Fibroblast of the aortic adventitia (primary cell): ENCODE measurements at regions not wholly inside any gene's neighbourhood (a gene's known extent, or its start where the extent isn't known, plus 50 kb on each side); places are given as distances from the start of the nearest gene placed in this dataset.

Experiments used
- DNase-seq: peaks from one replicate; pipeline ENCODE4 v3.0.0-alpha.2; 2010; ENCODE audit warnings: low read depth
- H3K4me3 ChIP-seq: 2 replicates; pipeline ENCODE4 v1.5.1; 2011; ENCODE audit warnings: low read depth, mild to moderate bottlenecking, control low read depth, low read length, moderate library complexity
- TF ChIP-seq, protein P1 (sequence below): IDR thresholded peaks from 2 replicates; pipeline ENCODE4 v1.5.1; 2011; ENCODE audit warnings: mild to moderate bottlenecking, low read length, control low read depth, inconsistent platforms; ENCODE audit not compliant: insufficient read depth

DNA sequence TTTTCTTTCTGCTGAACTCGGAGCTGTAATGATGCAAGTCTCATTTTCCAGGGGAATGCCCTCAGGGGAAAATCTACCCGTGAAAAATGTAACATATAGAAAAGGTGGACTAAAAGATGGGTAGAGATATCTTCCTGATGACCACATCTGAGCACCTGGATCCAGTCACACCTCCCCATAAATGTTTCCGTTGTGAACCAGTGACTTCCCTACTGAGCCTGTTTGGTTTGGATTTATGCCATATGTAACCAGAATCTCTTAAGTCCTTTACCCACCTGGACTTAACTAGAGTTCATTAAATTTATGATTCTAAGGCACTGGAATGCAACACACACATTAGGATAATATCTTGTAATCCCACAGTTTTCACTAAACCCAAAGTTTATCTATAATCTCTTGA, 171.1 kb downstream of the ZNF330 start:
- TF ChIP-seq, protein P1, sequence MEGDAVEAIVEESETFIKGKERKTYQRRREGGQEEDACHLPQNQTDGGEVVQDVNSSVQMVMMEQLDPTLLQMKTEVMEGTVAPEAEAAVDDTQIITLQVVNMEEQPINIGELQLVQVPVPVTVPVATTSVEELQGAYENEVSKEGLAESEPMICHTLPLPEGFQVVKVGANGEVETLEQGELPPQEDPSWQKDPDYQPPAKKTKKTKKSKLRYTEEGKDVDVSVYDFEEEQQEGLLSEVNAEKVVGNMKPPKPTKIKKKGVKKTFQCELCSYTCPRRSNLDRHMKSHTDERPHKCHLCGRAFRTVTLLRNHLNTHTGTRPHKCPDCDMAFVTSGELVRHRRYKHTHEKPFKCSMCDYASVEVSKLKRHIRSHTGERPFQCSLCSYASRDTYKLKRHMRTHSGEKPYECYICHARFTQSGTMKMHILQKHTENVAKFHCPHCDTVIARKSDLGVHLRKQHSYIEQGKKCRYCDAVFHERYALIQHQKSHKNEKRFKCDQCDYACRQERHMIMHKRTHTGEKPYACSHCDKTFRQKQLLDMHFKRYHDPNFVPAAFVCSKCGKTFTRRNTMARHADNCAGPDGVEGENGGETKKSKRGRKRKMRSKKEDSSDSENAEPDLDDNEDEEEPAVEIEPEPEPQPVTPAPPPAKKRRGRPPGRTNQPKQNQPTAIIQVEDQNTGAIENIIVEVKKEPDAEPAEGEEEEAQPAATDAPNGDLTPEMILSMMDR, result no peak
- DNase-seq, result no peak
- no peak overlapping the region for H3K4me3 ChIP-seq

DNA sequence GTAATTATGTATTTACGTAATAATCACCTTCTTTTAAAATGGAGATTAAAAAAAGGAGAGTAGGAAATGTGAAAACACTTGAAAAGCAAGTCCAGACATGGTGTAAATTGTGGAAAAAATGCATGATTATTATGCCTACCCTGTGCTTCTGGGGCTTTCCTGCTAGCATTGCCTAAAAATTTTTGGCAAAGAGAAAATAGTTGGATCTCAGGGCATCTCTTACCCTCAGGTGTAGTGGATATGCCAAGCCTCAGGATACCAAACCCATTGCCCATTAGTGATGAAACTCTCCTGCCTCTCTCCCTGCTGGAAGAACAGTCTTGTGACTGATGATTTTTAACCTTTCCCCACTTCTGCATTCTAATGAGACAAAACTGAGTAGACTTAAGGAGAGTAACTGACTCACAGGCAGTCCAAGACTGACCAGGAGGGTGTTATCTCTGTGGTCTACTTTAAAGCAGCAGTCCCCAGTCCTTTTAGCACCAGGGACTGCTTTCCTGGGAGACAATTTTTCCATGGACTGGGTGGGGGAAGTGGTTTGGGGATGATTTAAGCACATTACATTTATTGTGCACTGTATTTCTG, 174.6 kb downstream of the ZNF330 start:
- TF ChIP-seq, protein P1, result no peak
- no peak overlapping the region for H3K4me3 ChIP-seq
- peak; percentile 13 for DNase-seq

- TF ChIP-seq, protein P1, result no peak
- no peak for DNase-seq
- H3K4me3 ChIP-seq, result no peak overlapping the region
Measured at GRCh38 chr4:141395919-141396318, 175.2 kb downstream of the ZNF330 start.

DNA sequence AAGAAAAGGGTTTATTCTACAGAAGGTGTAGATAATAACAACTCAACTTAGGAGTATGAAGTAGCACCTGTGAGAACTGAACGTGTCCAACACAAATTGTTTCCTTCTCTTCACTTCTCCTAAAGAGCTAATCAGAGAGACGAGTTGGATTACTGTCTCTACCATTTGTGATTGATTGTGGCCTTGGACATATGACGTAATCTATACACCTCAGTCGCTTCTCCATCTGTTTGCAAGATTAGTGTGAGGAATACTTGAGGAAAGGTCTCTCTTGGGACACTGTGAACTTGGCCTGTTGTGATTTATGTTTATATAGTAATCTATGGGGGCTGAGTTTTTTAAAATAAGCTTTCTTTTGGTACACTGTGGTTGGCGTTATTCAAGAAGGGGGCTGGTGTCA, 182.0 kb downstream of the ZNF330 start:
- H3K4me3 ChIP-seq, result no peak overlapping the region
- TF ChIP-seq, protein P1, result no peak
- DNase-seq, result no peak

DNA sequence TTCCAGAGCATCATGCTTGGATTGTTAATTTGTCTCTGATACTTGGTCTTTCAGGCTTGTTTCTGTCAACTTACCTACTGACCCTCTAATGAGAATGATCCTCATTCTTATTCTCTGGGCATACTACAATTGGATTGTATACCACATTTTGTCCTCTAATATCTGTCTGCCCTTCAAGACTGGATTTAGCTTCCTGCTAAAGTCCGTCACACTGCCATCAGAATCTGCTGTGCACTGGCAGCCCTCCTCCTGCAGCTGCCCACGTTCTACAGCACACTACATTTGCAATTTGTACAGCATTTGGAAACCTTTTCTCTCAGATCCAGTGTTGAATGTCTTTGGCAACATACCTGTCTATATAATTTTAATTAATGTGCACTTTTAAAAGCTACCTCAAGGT, 183.1 kb downstream of the ZNF330 start:
- no peak overlapping the region for H3K4me3 ChIP-seq
- DNase-seq, result no peak
- TF ChIP-seq, protein P1, result no peak

GRCh38 chr4:141406237-141406636, 185.5 kb downstream of the ZNF330 start:
- TF ChIP-seq, protein P1, result no peak
- peak; percentile 54 for DNase-seq
- H3K4me3 ChIP-seq, result no peak overlapping the region

- TF ChIP-seq, protein P1, result no peak
- no peak overlapping the region for H3K4me3 ChIP-seq
- DNase-seq, result no peak
Measured at GRCh38 chr4:141409556-141409955, 188.9 kb downstream of the ZNF330 start.
